CD4-positive, alpha-beta T cell treated with Interleukin-1 beta for 1 hour (primary cell): ENCODE measurements at regions not wholly inside any gene's neighbourhood (a gene's known extent, or its start where the extent isn't known, plus 50 kb on each side); places are given as distances from the start of the nearest gene placed in this dataset.
"Not testable (repeated sequence)": the region's sequence is repeated elsewhere in the genome, so short reads cannot be mapped to it uniquely, and the experiment has no call there.

Experiments used
- DNase-seq, 2 donors: peaks; one replicate each; pipeline ENCODE4 v3.0.0-alpha.2; 2020 to 2022

- no peak for DNase-seq
These were observed 85.0 kb upstream of the LOC128125822 start for GRCh38 chr6:63487103-63487813.

- DNase-seq, result no peak
These were observed 81.2 kb upstream of the LOC128125822 start for GRCh38 chr6:63491119-63491518.

- no peak for DNase-seq
These were observed 79.8 kb upstream of the LOC128125822 start for GRCh38 chr6:63492476-63492875.

GRCh38 chr6:63493557-63493956 lies 78.7 kb upstream of the LOC128125822 start:
- no peak for DNase-seq

- DNase-seq, result no peak
These were observed 75.9 kb upstream of the LOC128125822 start for GRCh38 chr6:63496361-63496804.

- no peak for DNase-seq
These were observed 70.1 kb upstream of the LOC128125822 start for GRCh38 chr6:63502156-63502555.

- DNase-seq, result no peak
These were observed 69.1 kb upstream of the LOC128125822 start for GRCh38 chr6:63503199-63503598.

GRCh38 chr6:63504777-63505384 lies 67.4 kb upstream of the LOC128125822 start:
- DNase-seq, result no peak

- no peak for DNase-seq
These were observed 65.2 kb upstream of the LOC128125822 start for GRCh38 chr6:63507096-63507495.

- no peak for DNase-seq
These were observed 62.5 kb upstream of the LOC128125822 start for GRCh38 chr6:63509652-63510352.

- no peak for DNase-seq
These were observed 62.0 kb upstream of the LOC128125822 start for GRCh38 chr6:63510353-63510686.

- DNase-seq, result no peak
These were observed 61.4 kb upstream of the LOC128125822 start for GRCh38 chr6:63510849-63511248.

- DNase-seq, result no peak
These were observed 57.6 kb upstream of the LOC128125822 start for GRCh38 chr6:63514488-63515173.

GRCh38 chr6:63515227-63515626 lies 57.1 kb upstream of the LOC128125822 start:
- not testable (repeated sequence) for DNase-seq

GRCh38 chr6:63516186-63516944 lies 55.9 kb upstream of the LOC128125822 start:
- DNase-seq, result no peak

- no peak for DNase-seq
These were observed 55.1 kb upstream of the LOC128125822 start for GRCh38 chr6:63517221-63517620.

GRCh38 chr6:63521475-63522210 lies 50.6 kb upstream of the LOC128125822 start:
- no peak for DNase-seq
